AG10803 (cell line): ENCODE measurements at regions not wholly inside any gene's neighbourhood (a gene's known extent, or its start where the extent isn't known, plus 50 kb on each side); places are given as distances from the start of the nearest gene placed in this dataset.
A peak's percentile ranks its signal among the peaks of the same experiment; 100 is the strongest.
"Not testable (repeated sequence)": the region's sequence is repeated elsewhere in the genome, so short reads cannot be mapped to it uniquely, and the experiment has no call there.

Experiments
- DNase-seq: peaks from one replicate; pipeline ENCODE4 v3.0.0; 2010; ENCODE audit warnings: low read depth
- H3K4me3 ChIP-seq: 2 replicates; pipeline ENCODE4 v1.5.1; 2011; ENCODE audit warnings: mild to moderate bottlenecking, low read length, control low read depth
- TF ChIP-seq, protein P1 (sequence below): conservative IDR thresholded peaks from 2 replicates; pipeline ENCODE4 v1.5.1; 2011; ENCODE audit warnings: mild to moderate bottlenecking, low read length, control low read depth, inconsistent platforms

GRCh38 chr3:147160984-147161383 lies 245.4 kb downstream of the ZIC4 start:
- no peak overlapping the region for H3K4me3 ChIP-seq
- TF ChIP-seq, protein P1, sequence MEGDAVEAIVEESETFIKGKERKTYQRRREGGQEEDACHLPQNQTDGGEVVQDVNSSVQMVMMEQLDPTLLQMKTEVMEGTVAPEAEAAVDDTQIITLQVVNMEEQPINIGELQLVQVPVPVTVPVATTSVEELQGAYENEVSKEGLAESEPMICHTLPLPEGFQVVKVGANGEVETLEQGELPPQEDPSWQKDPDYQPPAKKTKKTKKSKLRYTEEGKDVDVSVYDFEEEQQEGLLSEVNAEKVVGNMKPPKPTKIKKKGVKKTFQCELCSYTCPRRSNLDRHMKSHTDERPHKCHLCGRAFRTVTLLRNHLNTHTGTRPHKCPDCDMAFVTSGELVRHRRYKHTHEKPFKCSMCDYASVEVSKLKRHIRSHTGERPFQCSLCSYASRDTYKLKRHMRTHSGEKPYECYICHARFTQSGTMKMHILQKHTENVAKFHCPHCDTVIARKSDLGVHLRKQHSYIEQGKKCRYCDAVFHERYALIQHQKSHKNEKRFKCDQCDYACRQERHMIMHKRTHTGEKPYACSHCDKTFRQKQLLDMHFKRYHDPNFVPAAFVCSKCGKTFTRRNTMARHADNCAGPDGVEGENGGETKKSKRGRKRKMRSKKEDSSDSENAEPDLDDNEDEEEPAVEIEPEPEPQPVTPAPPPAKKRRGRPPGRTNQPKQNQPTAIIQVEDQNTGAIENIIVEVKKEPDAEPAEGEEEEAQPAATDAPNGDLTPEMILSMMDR = no peak
- DNase-seq = no peak

DNA sequence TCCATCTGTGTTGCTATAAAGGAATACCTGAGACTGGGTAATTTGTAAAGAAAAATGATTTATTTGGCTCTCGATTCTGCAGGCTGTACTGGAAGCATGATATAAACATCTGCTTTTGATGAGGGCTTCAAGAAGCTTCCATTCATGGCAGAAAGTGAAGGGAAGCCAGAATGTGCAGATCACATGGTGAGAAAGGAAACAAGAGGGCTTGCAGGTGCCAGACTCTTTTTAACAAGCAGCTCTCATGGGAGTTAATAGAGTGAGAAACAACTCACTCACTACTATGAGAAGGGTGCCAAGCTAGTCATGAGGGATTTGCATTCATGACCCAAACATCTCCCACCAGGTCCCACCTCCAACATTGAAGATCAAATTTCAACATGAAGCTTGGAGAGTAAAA lies 247.2 kb downstream of the ZIC4 start:
- DNase-seq = peak; percentile 9
- no peak overlapping the region for H3K4me3 ChIP-seq
- TF ChIP-seq, protein P1 = no peak

GRCh38 chr3:147157631-147158030 lies 248.7 kb downstream of the ZIC4 start:
- TF ChIP-seq, protein P1 = no peak
- peak; percentile 69 for DNase-seq
- H3K4me3 ChIP-seq = no peak overlapping the region

GRCh38 chr3:147154988-147155387 lies 251.4 kb downstream of the ZIC4 start:
- H3K4me3 ChIP-seq, DNase-seq: not testable (repeated sequence)

DNA sequence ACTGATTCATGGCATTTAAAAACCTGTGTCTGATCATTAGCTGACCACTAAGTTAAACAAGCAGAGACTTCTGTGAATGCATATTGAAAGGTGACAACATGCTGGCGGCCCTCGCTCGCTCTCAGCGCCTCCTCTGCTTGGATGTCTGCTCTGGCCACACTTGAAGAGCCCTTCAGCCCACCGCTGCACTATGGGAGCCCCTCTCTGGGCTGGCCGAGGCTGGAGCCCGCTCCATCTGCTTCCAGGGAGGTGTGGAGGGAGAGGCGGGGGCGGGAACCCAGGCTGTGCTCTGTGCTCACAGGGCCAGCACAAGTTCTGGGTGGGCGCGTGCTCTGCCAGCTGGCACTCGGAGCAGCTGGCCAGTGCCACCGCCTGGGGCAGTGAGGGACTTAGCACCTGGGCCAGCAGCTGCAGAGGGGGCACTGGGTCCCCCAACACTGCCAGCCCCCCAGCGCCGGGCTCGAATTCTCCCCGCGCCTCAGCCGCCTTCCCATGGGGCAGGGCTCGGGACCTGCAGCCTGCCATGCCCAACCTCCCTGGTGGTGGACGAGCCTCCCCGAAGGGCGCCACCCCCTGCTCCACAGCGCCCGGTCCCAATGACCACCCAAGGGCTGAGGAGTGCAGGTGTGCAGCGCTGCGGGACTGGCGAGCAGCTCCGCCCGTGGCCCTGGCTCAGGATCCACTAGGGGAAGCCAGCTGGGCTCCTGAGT lies 252.4 kb downstream of the ZIC4 start:
- TF ChIP-seq, protein P1 = no peak
- DNase-seq = no peak
- no peak overlapping the region for H3K4me3 ChIP-seq

DNA sequence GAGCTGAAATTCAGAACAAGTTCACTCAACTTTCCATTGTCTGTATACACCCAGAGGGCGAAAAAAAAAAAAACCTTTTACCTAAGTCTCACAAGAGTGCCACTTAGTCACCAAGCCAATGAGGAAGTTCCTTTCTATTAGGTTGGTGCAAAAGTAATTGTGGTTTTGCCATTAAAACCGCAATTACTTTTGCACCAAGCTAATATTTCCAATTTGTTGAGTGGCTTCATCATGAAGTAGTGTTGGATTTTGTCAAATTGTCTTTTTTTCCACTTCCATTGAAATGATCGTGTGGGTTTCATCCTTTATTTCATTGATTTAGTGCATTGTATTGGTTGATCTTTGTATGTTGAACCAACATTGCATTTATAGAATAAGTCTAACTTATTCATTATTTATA lies 253.9 kb downstream of the ZIC4 start:
- no peak for DNase-seq

DNA sequence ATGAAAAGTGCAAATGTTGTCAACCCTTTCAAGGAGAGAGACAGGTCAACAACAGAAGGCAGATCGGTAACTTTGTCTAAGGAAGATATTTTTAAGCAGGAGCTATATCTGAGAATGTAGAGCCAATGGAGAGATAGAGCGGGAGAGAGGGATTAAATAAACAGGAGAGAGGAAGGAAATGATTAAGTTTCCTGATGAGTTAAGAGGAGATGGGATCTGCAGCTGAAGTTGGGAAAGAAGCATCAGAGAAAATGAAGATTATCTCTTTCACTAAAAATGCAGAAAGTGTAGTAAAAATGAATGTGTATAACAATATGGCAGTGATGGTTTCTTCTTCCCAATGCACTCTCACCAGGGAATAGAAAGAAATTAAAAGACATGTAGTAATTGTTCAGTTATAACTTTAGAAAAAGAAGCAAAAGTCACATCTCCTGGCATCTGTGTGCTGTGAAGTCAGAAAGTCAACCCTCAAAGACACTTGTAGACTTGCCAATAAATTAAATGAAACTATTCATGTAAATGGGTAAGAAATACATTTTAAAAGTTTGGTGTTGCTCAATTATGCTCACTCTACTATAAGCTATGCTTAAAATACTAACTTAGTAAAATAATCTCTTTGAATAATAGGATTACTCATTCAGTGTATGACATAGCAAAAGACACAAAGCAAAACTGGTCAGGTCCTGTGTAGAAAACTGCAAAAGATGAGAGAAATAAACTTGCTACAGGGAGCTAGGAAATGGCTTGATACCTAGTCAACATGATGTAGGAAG lies 264.6 kb downstream of the ZIC4 start:
- H3K4me3 ChIP-seq = no peak overlapping the region
- no peak for DNase-seq
- TF ChIP-seq, protein P1 = no peak

More for the DNA sequence above, 253.9 kb downstream of the ZIC4 start:
- no peak overlapping the region for H3K4me3 ChIP-seq
- TF ChIP-seq, protein P1 = no peak
